Stomach (tissue), 8 donors: ENCODE measurements at regions not wholly inside any gene's neighbourhood (a gene's known extent, or its start where the extent isn't known, plus 50 kb on each side); places are given as distances from the start of the nearest gene placed in this dataset.

Experiments used
- DNase-seq, 2 donors: peaks; one replicate each; pipeline versions ENCODE4 v3.0.0 to v3.0.0-alpha.2; 2013 to 2019
- H3K27ac ChIP-seq, 5 donors: fragments of 200-600 bp in 4 of 5; sonication (generic) in 4 of 5; one replicate each; pipeline ENCODE4 v1.5.1; 2013 to 2019; ENCODE audit warnings: mild to moderate bottlenecking in 1 of 5, moderate library complexity in 1 of 5
- H3K27me3 ChIP-seq, 3 donors: fragments of 200-600 bp; sonication (generic); one replicate each; pipeline ENCODE4 v1.5.1; 2017 to 2019; ENCODE audit warnings: mixed run types in 1 of 3
- H3K36me3 ChIP-seq, 4 donors: fragments of 200-600 bp; sonication (generic); 1 replicate in 3 of 4; 2 replicates in 1 of 4; pipeline ENCODE4 v1.5.1; 2016 to 2019
- H3K4me1 ChIP-seq, 4 donors: fragments of 200-600 bp; sonication (generic); one replicate each; pipeline ENCODE4 v1.5.1; 2016 to 2019
- H3K4me3 ChIP-seq, 4 donors: fragments of 200-600 bp; sonication (generic) in 3 of 4; one replicate each; pipeline ENCODE4 v1.5.1; 2016 to 2019; ENCODE audit warnings: mild to moderate bottlenecking in 1 of 4
- H3K9me3 ChIP-seq, 4 donors: fragments of 200-600 bp; sonication (generic); one replicate each; pipeline ENCODE4 v1.5.1; 2016 to 2019
- CTCF ChIP-seq, 7 experiments: fragments of 450-650 bp in 4 of 7; fragments of 200-600 bp in 3 of 7; sonication (generic) in 3 of 7; IDR thresholded peaks; one replicate each; pipeline ENCODE4 v1.5.1; 2016 to 2019; ENCODE audit warnings: antibody characterized with exemption in 7 of 7, control low read depth in 2 of 7, mild to moderate bottlenecking in 1 of 7
- EP300 ChIP-seq: sonication (generic); formaldehyde crosslinking; IDR thresholded peaks from one replicate; pipeline ENCODE4 v1.6.1; 2017; ENCODE audit warnings: antibody characterized with exemption
- POLR2A ChIP-seq, 4 donors: fragments of 450-650 bp; IDR thresholded peaks; one replicate each; pipeline ENCODE4 v1.6.1; 2016; ENCODE audit warnings: antibody characterized with exemption in 4 of 4, control low read depth in 2 of 4, mild to moderate bottlenecking in 1 of 4, moderate library complexity in 1 of 4
- POLR2AphosphoS5 ChIP-seq, 3 donors: sonication (generic); formaldehyde crosslinking; IDR thresholded peaks; one replicate each; pipeline ENCODE4 v1.6.1; 2016; ENCODE audit warnings: antibody characterized with exemption in 3 of 3
- WGBS, 5 donors: extraction: QIAGEN DNeasy Blood & Tissue Kit in 3 of 5; methylation state at CpG; one replicate each; pipeline versions ENCODE4 v1.1.5 to v1.1.7; 2013 to 2018; 5-methylcytosine and 5-hydroxymethylcytosine counted together
- intact Hi-C: fragments of 100-400 bp; cut with DNase I; formaldehyde crosslinking; loops from one replicate; pipeline ENCODE4 v1.15.1; 2023; ENCODE audit warnings: low total_unique reads
- donor health status: healthy with polysubstance abuse.
- donor health status: Bipolar disorder and iron deficiency.
- donor health status: healthy.

- WGBS, 5 donors = 89 to 100% (median 96%) methylated on average over 1 of the region's 1 CpG
Measured at GRCh38 chr7:119826547-119826946, 446.4 kb upstream of the KCND2 start.

GRCh38 chr7:119838444-119838843 lies 434.5 kb upstream of the KCND2 start:
- H3K27me3 ChIP-seq = no peaks in the 10 kb centered on the region
- WGBS, 5 donors = 87 to 91% (median 88%) methylated on average over 6 of the region's 6 CpGs
- intact Hi-C loops = no loop called here

More at GRCh38 chr7:119826547-119826946, 446.4 kb upstream of the KCND2 start:
- TF ChIP-seq EP300 (no peak), CTCF (IDR thresholded peaks at IDR 0.05) (no peak), POLR2A (IDR thresholded peaks at IDR 0.05) (no peak), POLR2AphosphoS5 (IDR thresholded peaks at IDR 0.05) (no peak)
- no peak overlapping the region for H3K27ac ChIP-seq
- intact Hi-C loops = no loop called here
- H3K27me3 ChIP-seq = no peaks in the 10 kb centered on the region
- no peaks in the 10 kb centered on the region for H3K4me1 ChIP-seq
- DNase-seq = no peak
- H3K4me3 ChIP-seq = no peak overlapping the region
- no peaks in the 10 kb centered on the region for H3K36me3 ChIP-seq
- H3K9me3 ChIP-seq = peaks cover 0 to 5% (median 3%) of the 10 kb centered on the region in 4 donors

GRCh38 chr7:119842337-119842736 lies 430.6 kb upstream of the KCND2 start:
- DNase-seq = no peak
- no peak overlapping the region for H3K4me3 ChIP-seq
- no peak overlapping the region for H3K27ac ChIP-seq
- H3K9me3 ChIP-seq = peaks cover 0 to 25% (median 19%) of the 10 kb centered on the region in 4 donors
- no peaks in the 10 kb centered on the region for H3K4me1 ChIP-seq
- WGBS, 5 donors = 28 to 54% (median 41%) methylated on average over 1 of the region's 1 CpG
- intact Hi-C loops = no loop called here
- no peak for TF ChIP-seq POLR2AphosphoS5 (IDR thresholded peaks at IDR 0.05)
- no peak for TF ChIP-seq POLR2A (IDR thresholded peaks at IDR 0.05)
- TF ChIP-seq CTCF (IDR thresholded peaks at IDR 0.05) = no peak
- TF ChIP-seq EP300 = no peak
- H3K36me3 ChIP-seq = no peaks in the 10 kb centered on the region
- H3K27me3 ChIP-seq = no peaks in the 10 kb centered on the region

More at GRCh38 chr7:119838444-119838843, 434.5 kb upstream of the KCND2 start:
- H3K4me3 ChIP-seq = no peak overlapping the region
- H3K9me3 ChIP-seq = peaks cover 0 to 22% (median 18%) of the 10 kb centered on the region in 4 donors
- no peak for DNase-seq
- H3K27ac ChIP-seq = no peak overlapping the region
- TF ChIP-seq POLR2A (IDR thresholded peaks at IDR 0.05) = no peak
- H3K36me3 ChIP-seq = no peaks in the 10 kb centered on the region
- H3K4me1 ChIP-seq = no peaks in the 10 kb centered on the region

GRCh38 chr7:119842786-119843185 lies 430.2 kb upstream of the KCND2 start:
- intact Hi-C loops = no loop called here
- 47 to 61% (median 50%) methylated on average over 1 of the region's 1 CpG for WGBS, 5 donors
- Histone ChIP-seq H3K27ac (no peak overlapping the region), H3K4me1 (no peaks in the 10 kb centered on the region), H3K36me3 (no peaks in the 10 kb centered on the region), H3K9me3 (peaks cover 0 to 25% (median 19%) of the 10 kb centered on the region in 4 donors), H3K4me3 (no peak overlapping the region), H3K27me3 (no peaks in the 10 kb centered on the region)
- no peak for DNase-seq
- TF ChIP-seq CTCF (IDR thresholded peaks at IDR 0.05) = no peak
- TF ChIP-seq EP300 = no peak
- no peak for TF ChIP-seq POLR2AphosphoS5 (IDR thresholded peaks at IDR 0.05)
- TF ChIP-seq POLR2A (IDR thresholded peaks at IDR 0.05) = no peak

GRCh38 chr7:119861385-119861784 lies 411.6 kb upstream of the KCND2 start:
- no peak for TF ChIP-seq POLR2AphosphoS5 (IDR thresholded peaks at IDR 0.05)
- TF ChIP-seq POLR2A (IDR thresholded peaks at IDR 0.05) = no peak
- no peak for TF ChIP-seq EP300
- no peaks in the 10 kb centered on the region for H3K36me3 ChIP-seq
- H3K27ac ChIP-seq = no peak overlapping the region
- no peaks in the 10 kb centered on the region for H3K27me3 ChIP-seq
- H3K4me1 ChIP-seq = no peaks in the 10 kb centered on the region
- no peaks in the 10 kb centered on the region for H3K9me3 ChIP-seq
- intact Hi-C loops = no loop called here
- no peak overlapping the region for H3K4me3 ChIP-seq
- DNase-seq = no peak
